ENCODE measurements at regions not wholly inside any gene's neighbourhood (a gene's known extent, or its start where the extent isn't known, plus 50 kb on each side); places are given as distances from the start of the nearest gene placed in this dataset.

DNA sequence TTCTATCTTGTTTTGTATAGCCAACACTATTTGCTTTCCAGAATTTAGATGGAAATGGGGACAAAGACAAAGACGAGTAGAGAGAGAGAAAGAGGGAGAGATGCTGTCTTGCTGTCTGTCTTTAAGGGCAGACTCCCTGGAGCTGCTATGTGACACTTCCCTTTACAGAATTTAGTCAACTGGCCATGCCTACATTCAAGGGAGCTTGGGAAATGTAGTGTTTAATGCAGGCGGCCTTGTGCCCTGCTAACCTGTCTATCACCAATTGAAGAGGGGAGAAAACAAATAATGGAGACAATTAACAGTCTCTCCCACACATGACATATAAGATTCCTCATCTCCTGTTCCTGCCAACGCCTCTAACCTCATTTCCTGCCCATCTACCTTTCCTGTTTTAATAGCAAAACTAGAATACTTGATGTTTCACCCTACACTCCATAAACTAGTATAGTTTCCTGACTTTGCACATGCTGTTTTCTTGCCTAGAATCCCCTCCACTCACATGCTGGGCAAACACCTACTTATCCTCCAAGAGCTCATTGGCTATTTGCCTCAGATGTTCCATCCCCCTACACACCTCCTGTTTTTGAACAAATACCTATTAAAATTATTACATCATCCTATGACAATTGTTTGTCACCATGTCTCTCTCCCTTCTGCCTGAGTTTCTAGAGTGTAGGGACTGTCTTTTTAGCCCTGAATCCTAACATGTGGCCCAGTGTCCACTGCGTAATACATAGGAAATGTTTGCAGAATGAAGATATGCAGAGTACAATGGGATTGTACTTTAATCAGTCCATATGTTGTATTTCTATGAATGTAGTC lies 117.2 kb downstream of the SLC25A24 start:
- no peak for TF ChIP-seq GATA3 (IDR thresholded peaks at IDR 0.05; ENCODE audit: low read depth, low read length)
- TF ChIP-seq GATA2 (IDR thresholded peaks at IDR 0.05; ENCODE audit: low read depth, low read length): no peak

DNA sequence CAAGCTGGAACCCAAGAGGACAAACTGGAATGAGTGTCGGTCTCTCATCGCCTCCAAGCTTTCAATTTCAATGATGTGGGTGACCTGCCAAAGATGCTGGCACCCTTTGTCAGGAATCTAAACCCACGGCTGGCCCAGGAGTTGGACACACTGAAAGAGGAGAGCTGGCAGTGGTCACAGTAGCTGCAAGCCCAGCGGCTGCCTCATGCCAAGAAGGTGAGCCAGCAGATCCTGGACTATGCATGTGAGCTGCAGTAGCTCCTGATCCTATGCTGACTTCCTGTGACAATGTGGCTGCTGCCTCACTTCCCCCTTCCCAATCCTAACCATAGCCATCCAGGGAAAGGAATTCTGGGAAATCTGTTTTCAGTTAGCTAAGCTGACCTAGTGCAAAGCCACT lies 117.0 kb upstream of the VAV3 start:
- no peak for TF ChIP-seq GATA2 (IDR thresholded peaks at IDR 0.05; ENCODE audit: low read depth, low read length)
- TF ChIP-seq GATA3 (IDR thresholded peaks at IDR 0.05; ENCODE audit: low read depth, low read length): no peak

DNA sequence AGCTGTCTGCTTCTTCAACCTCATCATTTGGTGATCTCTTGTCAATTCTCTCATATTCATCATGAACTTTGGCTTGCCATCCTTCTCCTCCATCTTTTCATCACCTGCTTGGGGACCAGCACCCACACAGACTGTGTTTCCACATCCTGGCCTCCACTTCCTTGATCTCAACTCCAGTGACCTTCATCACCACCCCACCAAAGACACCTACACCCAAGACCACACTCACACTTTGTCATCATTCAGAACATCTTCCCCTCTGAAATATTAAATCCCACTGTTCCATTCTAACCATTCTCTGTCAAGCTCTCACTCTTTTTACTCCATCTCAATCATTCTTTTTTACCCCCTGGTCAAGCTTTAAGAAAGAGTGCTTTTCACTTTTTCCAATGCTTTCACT lies 115.5 kb upstream of the VAV3 start:
- TF ChIP-seq GATA3 (IDR thresholded peaks at IDR 0.05; ENCODE audit: low read depth, low read length) (no peak), GATA2 (IDR thresholded peaks at IDR 0.05; ENCODE audit: low read depth, low read length) (no peak)

DNA sequence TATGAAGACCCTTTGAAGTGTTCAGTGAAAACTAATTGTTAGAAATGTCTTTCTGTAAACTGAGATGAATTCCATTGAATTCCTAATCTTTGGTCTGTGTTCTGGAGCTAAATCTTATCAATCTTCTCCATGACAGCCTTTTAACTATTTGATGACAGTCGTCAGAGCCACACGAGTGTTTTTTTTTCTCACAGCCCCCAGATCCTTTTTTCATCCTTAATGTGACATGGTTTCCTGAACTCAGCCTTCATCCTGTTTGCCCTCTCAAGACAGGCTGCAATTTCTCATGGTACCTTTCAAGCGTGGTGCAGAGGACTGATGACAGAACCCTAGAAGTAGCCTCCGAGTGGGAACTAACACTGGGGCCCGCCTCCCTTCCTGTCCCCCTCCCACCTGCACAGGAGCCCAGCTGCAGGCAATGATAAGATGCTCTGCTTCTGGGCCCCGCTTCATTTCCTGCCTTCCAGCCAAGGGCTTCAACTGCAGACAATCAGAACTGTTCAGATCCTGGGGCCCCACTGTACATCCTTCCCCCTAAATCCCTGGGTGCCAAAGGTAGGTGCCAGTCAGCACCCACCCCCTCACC lies 114.6 kb upstream of the VAV3 start:
- TF ChIP-seq GATA3 (IDR thresholded peaks at IDR 0.05; ENCODE audit: low read depth, low read length) (no peak), GATA2 (IDR thresholded peaks at IDR 0.05; ENCODE audit: low read depth, low read length) (no peak)

DNA sequence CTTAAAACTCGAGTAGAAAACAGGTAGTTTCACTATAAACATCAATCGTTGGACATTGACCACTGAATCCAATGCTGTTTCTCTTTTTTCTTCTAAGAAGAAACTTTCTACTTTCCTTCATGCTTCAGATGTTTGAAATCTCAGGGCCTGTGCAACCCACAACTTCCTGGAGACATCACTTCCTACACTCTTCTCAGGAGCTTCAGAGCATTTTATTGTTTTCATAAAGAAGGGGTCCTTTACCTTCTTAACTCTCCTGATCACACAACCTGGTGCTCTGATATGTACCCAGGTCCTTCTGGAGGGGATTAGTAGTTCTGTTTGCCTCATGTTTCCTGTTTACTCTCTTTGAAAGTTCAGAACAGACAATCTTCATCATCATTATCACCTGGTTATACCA lies 113.0 kb upstream of the VAV3 start:
- TF ChIP-seq GATA2 (IDR thresholded peaks at IDR 0.05; ENCODE audit: low read depth, low read length): no peak
- TF ChIP-seq GATA3 (IDR thresholded peaks at IDR 0.05; ENCODE audit: low read depth, low read length): no peak

DNA sequence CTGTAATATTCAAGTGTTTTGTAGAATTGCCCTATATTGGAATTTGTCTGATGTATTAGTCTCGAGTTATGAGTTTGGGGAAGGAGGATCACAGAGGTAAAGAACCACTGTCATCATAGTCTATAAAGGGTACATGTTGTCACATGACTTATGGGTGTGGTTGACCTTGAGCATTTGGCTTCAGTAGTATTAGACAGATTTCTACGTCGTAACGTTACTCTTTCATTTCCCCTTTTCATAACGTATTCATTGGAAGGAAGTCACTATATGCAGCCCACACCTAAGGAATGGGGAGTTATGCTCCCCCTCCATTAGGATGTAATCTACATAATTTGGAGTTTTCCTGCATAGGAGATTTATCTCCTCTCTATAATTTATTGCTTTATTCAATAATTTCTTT lies 110.1 kb upstream of the VAV3 start:
- TF ChIP-seq GATA3 (IDR thresholded peaks at IDR 0.05; ENCODE audit: low read depth, low read length): no peak

DNA sequence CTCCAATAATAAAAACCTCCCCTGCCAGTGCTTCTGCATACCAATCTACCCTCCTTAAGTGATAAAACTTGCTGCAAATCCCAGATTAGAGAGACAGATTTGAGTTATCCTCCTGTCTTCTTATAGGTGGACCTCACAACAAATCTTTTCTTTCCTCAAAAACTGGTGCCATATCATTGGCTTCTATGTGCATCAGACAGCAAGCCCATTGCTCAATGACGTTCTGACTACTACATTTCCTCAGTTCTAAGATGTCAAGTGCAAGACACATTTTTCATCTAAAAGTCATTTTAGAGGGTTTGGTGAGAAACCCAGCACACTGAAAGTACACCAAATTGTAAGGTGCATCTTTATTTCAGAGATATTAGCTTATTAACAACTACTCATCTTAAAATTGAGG lies 107.8 kb upstream of the VAV3 start:
- TF ChIP-seq GATA2 (IDR thresholded peaks at IDR 0.05; ENCODE audit: low read depth, low read length): no peak
- TF ChIP-seq GATA3 (IDR thresholded peaks at IDR 0.05; ENCODE audit: low read depth, low read length): no peak

DNA sequence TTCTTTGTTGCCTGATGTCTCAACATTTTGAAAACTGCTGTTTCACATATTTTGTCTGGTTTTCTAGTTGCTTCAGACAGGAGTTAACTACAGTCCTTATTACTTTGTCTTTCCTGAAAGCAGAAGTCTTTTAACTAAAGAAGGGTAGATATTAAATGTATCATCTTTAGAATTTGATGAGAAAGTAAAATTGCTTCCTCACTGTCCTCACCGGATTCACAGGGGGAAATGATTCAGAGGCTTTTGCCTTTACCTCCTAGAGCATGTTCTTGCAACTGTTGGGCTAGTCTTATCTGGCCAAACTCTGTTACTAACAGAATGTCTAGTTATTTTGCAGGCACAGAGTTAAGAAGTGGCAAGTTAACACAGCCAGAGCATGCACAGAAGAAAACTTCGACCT lies 107.2 kb upstream of the VAV3 start:
- TF ChIP-seq GATA3 (IDR thresholded peaks at IDR 0.05; ENCODE audit: low read depth, low read length): no peak
- no peak for TF ChIP-seq GATA2 (IDR thresholded peaks at IDR 0.05; ENCODE audit: low read depth, low read length)

DNA sequence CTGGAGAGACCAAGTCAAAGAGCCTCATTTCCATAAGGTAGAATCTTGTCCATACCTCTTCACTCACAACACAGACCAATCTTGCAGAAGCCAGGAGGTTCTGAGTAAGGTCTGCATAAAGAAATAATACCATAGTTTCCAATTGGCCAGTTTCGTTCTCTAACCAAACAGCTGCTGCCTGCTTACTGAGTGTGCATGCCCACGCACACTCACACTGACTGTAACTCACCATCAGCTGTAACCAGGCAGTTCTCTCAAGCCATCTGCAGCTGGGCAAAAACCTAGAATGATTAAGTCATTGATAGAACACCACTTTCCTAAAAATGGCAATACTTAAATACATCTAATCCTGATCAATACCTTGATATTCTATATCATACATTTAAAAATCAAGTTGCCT lies 106.6 kb upstream of the VAV3 start:
- no peak for TF ChIP-seq GATA3 (IDR thresholded peaks at IDR 0.05; ENCODE audit: low read depth, low read length)
- no peak for TF ChIP-seq GATA2 (IDR thresholded peaks at IDR 0.05; ENCODE audit: low read depth, low read length)

DNA sequence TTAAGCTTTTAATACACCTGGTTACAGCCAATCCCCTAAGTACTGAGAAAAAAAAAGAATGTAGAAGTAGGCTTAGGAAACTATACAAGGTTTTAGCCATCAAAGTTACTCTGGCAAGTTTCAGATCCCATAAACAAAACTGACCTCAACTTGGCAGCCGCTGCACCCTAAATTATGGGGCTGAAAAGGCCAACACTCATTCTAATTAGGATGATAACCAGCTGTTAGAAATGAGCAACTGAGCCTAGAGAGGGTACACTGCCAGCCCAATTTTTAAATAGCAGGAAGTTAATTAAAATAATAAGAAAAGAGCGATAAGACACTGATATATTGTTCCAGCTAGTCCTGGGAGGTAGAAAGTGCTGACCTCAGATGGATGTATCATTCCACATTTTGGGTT lies 105.7 kb upstream of the VAV3 start:
- TF ChIP-seq GATA2 (IDR thresholded peaks at IDR 0.05; ENCODE audit: low read depth, low read length) (no peak), GATA3 (IDR thresholded peaks at IDR 0.05; ENCODE audit: low read depth, low read length) (no peak)

DNA sequence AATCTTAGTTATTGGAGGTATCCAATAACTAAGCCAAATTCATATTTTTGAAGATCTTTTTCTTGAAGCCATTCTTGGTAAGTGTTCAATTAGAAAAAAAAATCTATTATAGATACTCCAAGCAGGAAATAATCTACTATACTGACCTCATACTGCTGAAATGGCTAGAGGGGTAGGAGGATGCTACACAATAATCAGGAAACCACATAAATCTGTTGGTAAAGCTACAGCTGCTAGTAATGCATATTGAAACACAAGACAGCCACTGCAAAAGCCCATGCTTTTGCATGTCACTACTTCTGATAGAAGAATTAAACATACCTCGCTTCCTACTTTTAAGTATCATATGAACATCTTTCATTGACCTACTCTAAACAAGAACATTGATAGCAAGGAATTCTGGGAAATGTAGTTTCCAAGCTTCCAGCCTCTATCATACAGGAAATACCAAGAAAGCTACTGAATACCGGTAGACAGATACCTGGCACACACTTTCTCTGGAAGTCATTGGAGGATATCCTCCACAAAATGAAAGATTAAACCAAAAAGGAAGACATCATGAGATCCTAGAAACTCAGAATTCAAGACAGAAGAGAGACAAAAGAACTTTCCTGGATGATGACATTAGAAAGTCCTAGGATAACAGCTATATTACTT lies 103.0 kb upstream of the VAV3 start:
- no peak for TF ChIP-seq GATA2 (IDR thresholded peaks at IDR 0.05; ENCODE audit: low read depth, low read length)
- TF ChIP-seq GATA3 (IDR thresholded peaks at IDR 0.05; ENCODE audit: low read depth, low read length): no peak

DNA sequence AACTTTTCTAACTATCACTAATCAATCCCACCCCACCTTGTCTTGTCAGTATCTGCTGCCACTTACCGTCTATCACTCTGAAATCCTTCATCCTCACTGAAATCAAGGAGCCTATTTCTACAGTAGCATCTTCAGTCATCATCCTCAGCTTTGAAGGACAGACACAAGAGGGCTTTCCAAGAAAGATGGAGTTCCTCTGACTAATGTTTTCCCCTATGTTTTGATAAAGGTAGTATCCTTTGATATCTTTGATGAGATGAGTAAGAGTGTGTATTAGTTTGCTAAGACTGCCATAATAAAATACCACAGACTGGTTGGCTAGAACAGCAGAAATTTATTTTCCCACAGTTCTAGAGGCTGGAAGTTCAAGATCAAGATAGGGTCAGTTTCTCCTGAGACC lies 101.8 kb upstream of the VAV3 start:
- TF ChIP-seq GATA2 (IDR thresholded peaks at IDR 0.05; ENCODE audit: low read depth, low read length) (no peak), GATA3 (IDR thresholded peaks at IDR 0.05; ENCODE audit: low read depth, low read length) (no peak)

DNA sequence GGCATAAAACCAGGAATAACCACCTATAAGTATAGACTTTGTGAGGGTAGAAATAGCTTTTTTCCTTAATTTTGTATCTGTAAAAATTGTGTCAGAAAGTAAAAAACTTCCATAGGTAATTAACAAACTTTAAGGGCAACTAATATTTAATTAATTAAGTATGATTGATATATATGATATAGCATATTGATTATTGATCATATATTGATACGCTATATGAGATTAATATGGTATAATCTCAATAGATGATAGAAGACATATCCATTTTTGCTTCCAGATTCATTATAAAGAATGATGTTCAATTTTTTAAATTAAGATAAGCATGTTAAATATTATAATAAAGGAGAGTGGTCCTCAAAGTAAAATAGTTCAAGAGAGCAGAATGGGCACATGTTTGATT lies 99.3 kb upstream of the VAV3 start:
- TF ChIP-seq GATA2 (IDR thresholded peaks at IDR 0.05; ENCODE audit: low read depth, low read length): no peak
- TF ChIP-seq GATA3 (IDR thresholded peaks at IDR 0.05; ENCODE audit: low read depth, low read length): no peak

DNA sequence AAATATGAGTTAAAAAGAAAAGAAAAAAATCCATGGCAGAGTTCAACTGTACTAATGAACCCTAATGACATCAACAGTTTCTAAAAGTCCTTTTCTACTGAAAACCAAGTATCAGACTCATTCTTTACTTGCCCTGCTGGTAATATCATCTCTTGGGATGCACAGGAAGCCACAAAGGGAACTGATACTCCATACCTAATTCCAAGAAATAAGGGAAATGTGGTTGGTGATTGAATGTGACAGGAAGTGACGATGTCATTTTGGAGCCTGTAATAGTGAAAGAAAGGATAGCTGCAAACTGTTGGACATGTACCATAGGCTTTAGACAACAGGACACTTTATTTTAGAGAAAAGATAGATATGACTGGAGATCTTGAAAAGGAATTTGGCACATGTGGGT lies 98.7 kb upstream of the VAV3 start:
- TF ChIP-seq GATA3 (IDR thresholded peaks at IDR 0.05; ENCODE audit: low read depth, low read length) (no peak), GATA2 (IDR thresholded peaks at IDR 0.05; ENCODE audit: low read depth, low read length) (no peak)

DNA sequence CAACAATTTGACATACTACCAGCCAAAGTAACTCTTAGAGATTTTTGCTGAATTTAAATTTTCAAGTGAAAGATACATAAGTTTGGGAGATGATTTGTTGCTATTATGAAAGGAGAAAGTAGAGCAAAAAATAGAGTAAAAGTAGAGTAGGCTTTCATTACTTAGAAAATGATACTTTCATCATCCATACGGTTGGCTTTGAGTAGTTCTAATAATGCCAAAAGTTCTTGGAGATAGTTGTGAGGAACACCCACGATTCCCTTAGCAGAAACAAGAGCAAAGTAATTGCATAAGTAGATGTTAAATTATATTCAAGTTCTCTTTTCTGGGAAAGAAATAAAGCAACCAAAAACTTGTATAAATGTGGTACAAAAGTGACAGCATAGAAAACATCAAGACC lies 95.0 kb upstream of the VAV3 start:
- no peak for TF ChIP-seq GATA3 (IDR thresholded peaks at IDR 0.05; ENCODE audit: low read depth, low read length)
- no peak for TF ChIP-seq GATA2 (IDR thresholded peaks at IDR 0.05; ENCODE audit: low read depth, low read length)

Data from SH-SY5Y (cell line).